NCI-H1436 (cell line): ENCODE measurements at regions not wholly inside any gene's neighbourhood (a gene's known extent, or its start where the extent isn't known, plus 50 kb on each side); places are given as distances from the start of the nearest gene placed in this dataset.
"Not testable (repeated sequence)": the region's sequence is repeated elsewhere in the genome, so short reads cannot be mapped to it uniquely, and the experiment has no call there.

Experiments
- DNase-seq: peaks from one replicate; lab custom pipeline; 2025; lab: John Stamatoyannopoulos, UW

GRCh38 chr4:28287831-28288233, 1427.2 kb downstream of the STIM2 start:
- DNase-seq: no peak

GRCh38 chr4:28296239-28296638, 1435.6 kb downstream of the STIM2 start:
- no peak for DNase-seq

GRCh38 chr4:28310926-28311325, 1450.3 kb downstream of the STIM2 start:
- DNase-seq: no peak

- DNase-seq: not testable (repeated sequence)
These were observed 1451.9 kb downstream of the STIM2 start for GRCh38 chr4:28312497-28312896.

GRCh38 chr4:28313729-28314713, 1453.4 kb downstream of the STIM2 start:
- DNase-seq: no peak

GRCh38 chr4:28317221-28317620, 1456.6 kb downstream of the STIM2 start:
- no peak for DNase-seq

- no peak for DNase-seq
These were observed 1473.6 kb downstream of the STIM2 start for GRCh38 chr4:28334249-28334648.

- DNase-seq: no peak
These were observed 1481.1 kb downstream of the STIM2 start for GRCh38 chr4:28341784-28342183.

- DNase-seq: no peak
These were observed 1489.8 kb downstream of the STIM2 start for GRCh38 chr4:28350485-28350884.

GRCh38 chr4:28351102-28351501, 1490.5 kb downstream of the STIM2 start:
- no peak for DNase-seq

GRCh38 chr4:28351826-28352225, 1491.2 kb downstream of the STIM2 start:
- no peak for DNase-seq

GRCh38 chr4:28354880-28355656, 1494.4 kb downstream of the STIM2 start:
- no peak for DNase-seq

- DNase-seq: no peak
These were observed 1497.3 kb downstream of the STIM2 start for GRCh38 chr4:28357990-28358389.

- DNase-seq: no peak
These were observed 1498.0 kb downstream of the STIM2 start for GRCh38 chr4:28358606-28359005.

GRCh38 chr4:28360681-28361080, 1500.0 kb downstream of the STIM2 start:
- no peak for DNase-seq

GRCh38 chr4:28362169-28362568, 1501.5 kb downstream of the STIM2 start:
- no peak for DNase-seq

GRCh38 chr4:28369499-28369898, 1508.9 kb downstream of the STIM2 start:
- DNase-seq: no peak

GRCh38 chr4:28373191-28373590, 1512.5 kb downstream of the STIM2 start:
- no peak for DNase-seq

- DNase-seq: no peak
These were observed 1513.0 kb downstream of the STIM2 start for GRCh38 chr4:28373601-28374000.

GRCh38 chr4:28378109-28378830, 1517.6 kb downstream of the STIM2 start:
- no peak for DNase-seq

- no peak for DNase-seq
These were observed 1525.2 kb downstream of the STIM2 start for GRCh38 chr4:28385801-28386200.

- DNase-seq: no peak
These were observed 1526.1 kb downstream of the STIM2 start for GRCh38 chr4:28386776-28387175.
